ENCODE measurements at regions not wholly inside any gene's neighbourhood (a gene's known extent, or its start where the extent isn't known, plus 50 kb on each side); places are given as distances from the start of the nearest gene placed in this dataset.
A peak's percentile ranks its signal among the peaks of the same experiment; 100 is the strongest.

DNA sequence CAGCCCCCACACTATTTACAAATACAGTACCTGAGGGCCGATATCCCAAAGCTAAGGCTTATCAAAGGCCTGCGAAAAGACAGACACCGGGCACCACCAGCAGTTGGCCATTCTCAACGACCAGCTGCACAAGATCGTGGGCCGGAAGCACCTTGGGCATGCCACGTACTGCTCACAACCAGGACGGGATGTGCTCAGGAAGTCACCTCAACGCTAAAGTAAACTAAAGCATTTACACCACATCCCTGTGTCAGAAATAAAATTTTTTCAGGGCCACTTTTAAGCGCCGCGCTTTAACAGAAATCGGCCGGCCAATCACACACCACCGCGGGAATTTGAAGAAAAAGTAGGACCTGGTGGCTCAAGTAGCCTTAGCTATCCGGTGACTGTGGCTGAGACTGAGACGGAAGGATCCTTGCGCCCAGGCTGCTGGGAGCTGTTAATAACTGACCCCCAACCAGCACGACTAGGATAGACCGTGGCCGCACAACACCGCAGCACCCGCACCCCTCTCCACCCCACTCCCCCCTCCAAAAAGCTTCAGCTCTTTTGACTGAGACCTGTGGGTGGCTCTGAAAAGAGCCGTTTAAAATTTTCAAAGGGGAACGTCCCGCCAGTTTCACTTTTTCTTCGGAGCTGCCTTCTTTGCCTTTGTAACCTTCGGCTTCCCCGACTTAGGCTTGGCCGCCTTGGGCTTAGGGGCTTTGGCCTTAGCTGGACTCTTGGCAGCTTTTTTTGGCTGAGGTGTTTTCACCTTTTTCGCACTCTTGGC lies 131.2 kb upstream of the BTN3A2 start:
- TF ChIP-seq, protein P1, sequence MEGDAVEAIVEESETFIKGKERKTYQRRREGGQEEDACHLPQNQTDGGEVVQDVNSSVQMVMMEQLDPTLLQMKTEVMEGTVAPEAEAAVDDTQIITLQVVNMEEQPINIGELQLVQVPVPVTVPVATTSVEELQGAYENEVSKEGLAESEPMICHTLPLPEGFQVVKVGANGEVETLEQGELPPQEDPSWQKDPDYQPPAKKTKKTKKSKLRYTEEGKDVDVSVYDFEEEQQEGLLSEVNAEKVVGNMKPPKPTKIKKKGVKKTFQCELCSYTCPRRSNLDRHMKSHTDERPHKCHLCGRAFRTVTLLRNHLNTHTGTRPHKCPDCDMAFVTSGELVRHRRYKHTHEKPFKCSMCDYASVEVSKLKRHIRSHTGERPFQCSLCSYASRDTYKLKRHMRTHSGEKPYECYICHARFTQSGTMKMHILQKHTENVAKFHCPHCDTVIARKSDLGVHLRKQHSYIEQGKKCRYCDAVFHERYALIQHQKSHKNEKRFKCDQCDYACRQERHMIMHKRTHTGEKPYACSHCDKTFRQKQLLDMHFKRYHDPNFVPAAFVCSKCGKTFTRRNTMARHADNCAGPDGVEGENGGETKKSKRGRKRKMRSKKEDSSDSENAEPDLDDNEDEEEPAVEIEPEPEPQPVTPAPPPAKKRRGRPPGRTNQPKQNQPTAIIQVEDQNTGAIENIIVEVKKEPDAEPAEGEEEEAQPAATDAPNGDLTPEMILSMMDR (IDR thresholded peaks at IDR 0.05) = no peak
- TF ChIP-seq RAD21 (IDR thresholded peaks at IDR 0.05; ENCODE audit: low read length) (no peak), SIN3A (IDR thresholded peaks at IDR 0.05; ENCODE audit: borderline replicate concordance, low read depth, low read length) (peak; percentile 94), EZH2phosphoT487 (IDR thresholded peaks at IDR 0.05; ENCODE audit: borderline replicate concordance, low read depth) (no peak), POLR2AphosphoS5 (IDR thresholded peaks at IDR 0.05; ENCODE audit: low read depth, low read length) (peak; percentile 92), EP300 (IDR thresholded peaks at IDR 0.05; ENCODE audit: borderline replicate concordance in 1 of 2, low read depth in 1 of 2, low read length in 1 of 2) (no peak), YY1 (IDR thresholded peaks at IDR 0.05; ENCODE audit: low read depth) (no peak), ELF1 (IDR thresholded peaks at IDR 0.05) (no peak), JUND (IDR thresholded peaks at IDR 0.05) (peak; percentile 2; the same call in 1 of the 2 replicates), FOXJ3 (CRISPR knock-in tag; IDR thresholded peaks at IDR 0.05) (no peak)
- TF ChIP-seq, protein P2, sequence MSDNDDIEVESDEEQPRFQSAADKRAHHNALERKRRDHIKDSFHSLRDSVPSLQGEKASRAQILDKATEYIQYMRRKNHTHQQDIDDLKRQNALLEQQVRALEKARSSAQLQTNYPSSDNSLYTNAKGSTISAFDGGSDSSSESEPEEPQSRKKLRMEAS (IDR thresholded peaks at IDR 0.05; ENCODE audit: low read depth) = peak; percentile 42
- TF ChIP-seq, protein P3, sequence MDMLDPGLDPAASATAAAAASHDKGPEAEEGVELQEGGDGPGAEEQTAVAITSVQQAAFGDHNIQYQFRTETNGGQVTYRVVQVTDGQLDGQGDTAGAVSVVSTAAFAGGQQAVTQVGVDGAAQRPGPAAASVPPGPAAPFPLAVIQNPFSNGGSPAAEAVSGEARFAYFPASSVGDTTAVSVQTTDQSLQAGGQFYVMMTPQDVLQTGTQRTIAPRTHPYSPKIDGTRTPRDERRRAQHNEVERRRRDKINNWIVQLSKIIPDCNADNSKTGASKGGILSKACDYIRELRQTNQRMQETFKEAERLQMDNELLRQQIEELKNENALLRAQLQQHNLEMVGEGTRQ (IDR thresholded peaks at IDR 0.05; ENCODE audit: borderline replicate concordance, low read depth, low read length) = no peak
- TF ChIP-seq, protein P4, sequence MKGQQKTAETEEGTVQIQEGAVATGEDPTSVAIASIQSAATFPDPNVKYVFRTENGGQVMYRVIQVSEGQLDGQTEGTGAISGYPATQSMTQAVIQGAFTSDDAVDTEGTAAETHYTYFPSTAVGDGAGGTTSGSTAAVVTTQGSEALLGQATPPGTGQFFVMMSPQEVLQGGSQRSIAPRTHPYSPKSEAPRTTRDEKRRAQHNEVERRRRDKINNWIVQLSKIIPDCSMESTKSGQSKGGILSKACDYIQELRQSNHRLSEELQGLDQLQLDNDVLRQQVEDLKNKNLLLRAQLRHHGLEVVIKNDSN (IDR thresholded peaks at IDR 0.05; ENCODE audit: borderline replicate concordance, low read depth) = no peak
- TF ChIP-seq, protein P5, sequence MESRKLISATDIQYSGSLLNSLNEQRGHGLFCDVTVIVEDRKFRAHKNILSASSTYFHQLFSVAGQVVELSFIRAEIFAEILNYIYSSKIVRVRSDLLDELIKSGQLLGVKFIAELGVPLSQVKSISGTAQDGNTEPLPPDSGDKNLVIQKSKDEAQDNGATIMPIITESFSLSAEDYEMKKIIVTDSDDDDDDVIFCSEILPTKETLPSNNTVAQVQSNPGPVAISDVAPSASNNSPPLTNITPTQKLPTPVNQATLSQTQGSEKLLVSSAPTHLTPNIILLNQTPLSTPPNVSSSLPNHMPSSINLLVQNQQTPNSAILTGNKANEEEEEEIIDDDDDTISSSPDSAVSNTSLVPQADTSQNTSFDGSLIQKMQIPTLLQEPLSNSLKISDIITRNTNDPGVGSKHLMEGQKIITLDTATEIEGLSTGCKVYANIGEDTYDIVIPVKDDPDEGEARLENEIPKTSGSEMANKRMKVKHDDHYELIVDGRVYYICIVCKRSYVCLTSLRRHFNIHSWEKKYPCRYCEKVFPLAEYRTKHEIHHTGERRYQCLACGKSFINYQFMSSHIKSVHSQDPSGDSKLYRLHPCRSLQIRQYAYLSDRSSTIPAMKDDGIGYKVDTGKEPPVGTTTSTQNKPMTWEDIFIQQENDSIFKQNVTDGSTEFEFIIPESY (IDR thresholded peaks at IDR 0.05; ENCODE audit: borderline replicate concordance, low read depth) = peak; percentile 75; the same call in 1 of the 2 replicates

Data from SK-N-SH (cell line).